ENCODE measurements at regions not wholly inside any gene's neighbourhood (a gene's known extent, or its start where the extent isn't known, plus 50 kb on each side); places are given as distances from the start of the nearest gene placed in this dataset.

DNA sequence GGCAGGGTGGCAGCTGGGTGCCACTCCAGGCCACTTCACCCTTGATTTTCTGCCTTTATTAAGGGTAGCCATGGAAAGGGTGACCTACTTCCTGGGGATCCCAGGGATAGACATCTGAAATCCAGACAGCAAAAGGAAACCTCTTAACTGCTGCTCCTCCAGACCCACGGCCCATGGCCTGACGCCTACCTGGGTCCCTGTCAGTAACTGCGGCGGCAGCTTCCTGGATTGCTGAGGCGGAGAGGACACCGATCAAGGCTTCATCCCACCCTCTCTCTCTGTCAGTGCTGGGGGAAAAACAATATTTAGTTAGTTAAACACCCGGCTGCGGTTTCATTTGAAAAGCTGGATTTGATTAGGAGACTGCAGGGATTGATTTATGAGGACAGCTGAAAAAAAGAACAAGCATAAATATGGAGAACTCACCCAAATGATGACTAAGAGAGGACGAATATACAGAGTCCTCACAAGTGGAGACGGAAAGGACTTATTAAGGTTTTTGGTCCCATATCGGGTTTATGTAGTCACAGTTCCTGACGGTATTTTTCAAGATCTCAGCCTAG is 158.7 kb upstream of the KLF4 start:
- no peak for DNase-seq
- Histone ChIP-seq H3K23me2 (ENCODE audit: insufficient read length, low read depth, low read length, poor library complexity, severe bottlenecking) (no peaks in the 10 kb centered on the region), H3K79me2 (ENCODE audit: insufficient read depth, low read length) (no peaks in the 10 kb centered on the region), H2BK120ac (ENCODE audit: low read depth, low read length, poor library complexity, severe bottlenecking) (no peak overlapping the region), H3K4me2 (ENCODE audit: insufficient read depth, insufficient read length, low read length) (no peak overlapping the region), H3K9ac (ENCODE audit: extremely low read depth, insufficient read length, low read length) (no peak overlapping the region), H3K14ac (ENCODE audit: insufficient read depth, low read length) (no peak overlapping the region), H2AFZ (ENCODE audit: low read length) (no peak overlapping the region), H4K5ac (ENCODE audit: insufficient read length, low read depth, low read length) (no peak overlapping the region), H3K18ac (ENCODE audit: insufficient read length, low read depth, low read length) (no peak overlapping the region), H2BK5ac (ENCODE audit: insufficient read length, low read length) (no peak overlapping the region), H2BK20ac (ENCODE audit: low read depth, low read length, poor library complexity, severe bottlenecking) (no peak overlapping the region), H4K91ac (ENCODE audit: insufficient read length, low read depth, low read length) (no peak overlapping the region), H3K27me3 (ENCODE audit: insufficient read depth, low read length) (no peaks in the 10 kb centered on the region), H3T11ph (ENCODE audit: low read length) (no peak overlapping the region), H3K56ac (ENCODE audit: insufficient read length, low read depth, low read length) (no peak overlapping the region), H3K4ac (ENCODE audit: low read depth, low read length) (no peak overlapping the region), H3K79me1 (ENCODE audit: insufficient read depth, low read depth, low read length, poor library complexity, severe bottlenecking) (no peaks in the 10 kb centered on the region), H2AK5ac (ENCODE audit: insufficient read length, low read length) (no peak overlapping the region), H4K8ac (replicated peaks; ENCODE audit: insufficient read length, low read depth, low read length) (no peak overlapping the region), H3K4me1 (ENCODE audit: insufficient read depth, low read length) (no peaks in the 10 kb centered on the region), H3K23ac (ENCODE audit: insufficient read length, low read depth, low read length) (no peak overlapping the region), H3K9me3 (ENCODE audit: control insufficient read depth, low read depth, low read length) (no peaks in the 10 kb centered on the region), H2BK12ac (ENCODE audit: insufficient read length, low read depth, low read length) (no peak overlapping the region), H4K20me1 (ENCODE audit: control insufficient read depth, insufficient read depth, insufficient read length) (no peaks in the 10 kb centered on the region), H2BK15ac (ENCODE audit: low read depth, low read length) (no peak overlapping the region), H3K27ac (ENCODE audit: insufficient read length, low read depth, low read length) (no peak overlapping the region)
- TF ChIP-seq, protein P1, sequence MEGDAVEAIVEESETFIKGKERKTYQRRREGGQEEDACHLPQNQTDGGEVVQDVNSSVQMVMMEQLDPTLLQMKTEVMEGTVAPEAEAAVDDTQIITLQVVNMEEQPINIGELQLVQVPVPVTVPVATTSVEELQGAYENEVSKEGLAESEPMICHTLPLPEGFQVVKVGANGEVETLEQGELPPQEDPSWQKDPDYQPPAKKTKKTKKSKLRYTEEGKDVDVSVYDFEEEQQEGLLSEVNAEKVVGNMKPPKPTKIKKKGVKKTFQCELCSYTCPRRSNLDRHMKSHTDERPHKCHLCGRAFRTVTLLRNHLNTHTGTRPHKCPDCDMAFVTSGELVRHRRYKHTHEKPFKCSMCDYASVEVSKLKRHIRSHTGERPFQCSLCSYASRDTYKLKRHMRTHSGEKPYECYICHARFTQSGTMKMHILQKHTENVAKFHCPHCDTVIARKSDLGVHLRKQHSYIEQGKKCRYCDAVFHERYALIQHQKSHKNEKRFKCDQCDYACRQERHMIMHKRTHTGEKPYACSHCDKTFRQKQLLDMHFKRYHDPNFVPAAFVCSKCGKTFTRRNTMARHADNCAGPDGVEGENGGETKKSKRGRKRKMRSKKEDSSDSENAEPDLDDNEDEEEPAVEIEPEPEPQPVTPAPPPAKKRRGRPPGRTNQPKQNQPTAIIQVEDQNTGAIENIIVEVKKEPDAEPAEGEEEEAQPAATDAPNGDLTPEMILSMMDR (conservative IDR thresholded peaks at IDR 0.05): no peak
- Mint-ChIP-seq H3K9me3 (no peaks in the 10 kb centered on the region), H3K27me3 (ENCODE audit: low read depth) (peaks cover 1% of the 10 kb centered on the region), H3K36me3 (ENCODE audit: insufficient read depth in 1 of 3, low read depth in 3 of 3) (no peaks in the 10 kb centered on the region), H3K4me3 (no peak overlapping the region), H3K4me1 (peaks cover 6 to 7% of the 10 kb centered on the region in 2 experiments), H3K27ac (no peak overlapping the region)
- WGBS (ENCODE audit: extremely low coverage, insufficient read length, low lambda C conversion rate): no CpG with 5 or more reads among the region's 12 CpGs
